HG02588 (cell line): ENCODE measurements at regions not wholly inside any gene's neighbourhood (a gene's known extent, or its start where the extent isn't known, plus 50 kb on each side); places are given as distances from the start of the nearest gene placed in this dataset.
"Not testable (repeated sequence)": the region's sequence is repeated elsewhere in the genome, so short reads cannot be mapped to it uniquely, and the experiment has no call there.

Experiments used
- ATAC-seq: cut with Tn5 transposase; IDR thresholded peaks from one replicate; pipeline ENCODE4 v1.9.1; 2021; ENCODE audit warnings: mild to moderate bottlenecking, moderate library complexity; ENCODE audit not compliant: unreplicated experiment

DNA sequence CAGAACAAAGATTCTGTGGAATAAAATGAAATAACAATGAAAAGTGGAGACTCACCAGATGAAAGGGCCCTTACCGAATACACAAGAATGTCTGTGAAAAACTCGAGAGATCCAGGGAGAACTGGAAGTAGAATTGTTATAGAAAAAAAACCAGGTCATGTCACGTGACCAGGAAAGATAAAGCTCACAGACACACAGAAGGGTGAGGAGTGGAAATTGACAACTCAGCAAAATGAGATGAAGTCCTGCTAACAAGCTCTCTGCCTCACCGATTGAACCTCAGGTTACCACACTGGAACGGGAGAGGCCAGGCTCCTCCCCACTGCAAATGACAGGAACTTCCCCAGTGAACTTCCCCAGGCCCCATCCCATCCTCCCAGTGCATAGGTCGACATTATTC, 1618.0 kb upstream of the PCDH10 start:
- no peak for ATAC-seq

DNA sequence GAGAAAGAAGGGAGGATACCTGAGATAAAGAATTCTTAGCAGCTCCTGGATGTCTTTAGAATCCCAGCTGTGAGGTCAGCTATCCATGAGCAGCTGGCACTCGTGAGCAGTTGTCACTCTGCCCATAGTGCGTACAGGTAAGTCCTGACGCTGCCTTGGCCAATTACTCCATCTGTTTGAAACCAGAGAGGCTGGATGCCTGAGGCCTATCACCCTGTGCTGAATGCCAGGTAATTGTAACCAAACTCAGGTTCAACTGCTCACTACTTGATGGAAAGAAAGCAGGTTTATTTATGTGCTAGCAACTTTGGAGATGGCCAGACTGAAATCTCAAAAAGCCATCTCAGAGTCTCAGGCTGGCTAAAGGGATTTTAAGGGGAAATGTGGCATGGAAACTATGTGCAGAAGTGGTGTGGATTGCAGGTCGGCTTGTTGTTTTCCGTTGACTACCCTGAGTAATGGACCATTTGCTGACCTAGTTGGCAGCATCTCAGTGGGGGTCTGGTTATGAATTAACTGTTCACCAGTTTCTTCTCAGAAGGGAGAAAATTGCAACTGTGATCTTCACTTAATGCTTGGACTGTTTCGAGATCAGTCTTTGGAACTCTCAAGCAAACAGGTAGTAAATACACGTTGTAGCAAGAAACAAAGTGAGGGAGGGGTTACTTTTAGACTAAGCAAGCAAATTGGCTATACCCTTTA, 1614.0 kb upstream of the PCDH10 start:
- ATAC-seq: no peak

DNA sequence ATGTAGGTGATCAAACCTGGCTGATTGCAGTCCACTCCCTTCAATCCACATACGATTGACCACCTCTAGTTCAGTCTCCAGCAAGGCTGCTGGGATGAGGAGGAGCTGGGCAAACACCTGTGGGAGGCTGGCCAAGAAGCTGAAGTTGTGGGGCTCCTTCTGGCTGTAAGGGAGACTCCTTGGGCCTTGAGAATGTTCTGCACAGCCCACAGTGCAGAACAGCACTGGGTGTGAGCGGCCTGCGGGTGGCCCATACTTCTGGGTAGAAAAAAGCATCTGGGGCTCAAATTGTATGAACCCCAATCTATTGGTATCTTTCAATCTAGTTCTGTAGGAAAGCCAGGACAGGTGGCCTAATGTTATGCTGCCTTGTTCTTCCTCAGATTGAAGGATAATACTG, 1608.8 kb upstream of the PCDH10 start:
- ATAC-seq: no peak

DNA sequence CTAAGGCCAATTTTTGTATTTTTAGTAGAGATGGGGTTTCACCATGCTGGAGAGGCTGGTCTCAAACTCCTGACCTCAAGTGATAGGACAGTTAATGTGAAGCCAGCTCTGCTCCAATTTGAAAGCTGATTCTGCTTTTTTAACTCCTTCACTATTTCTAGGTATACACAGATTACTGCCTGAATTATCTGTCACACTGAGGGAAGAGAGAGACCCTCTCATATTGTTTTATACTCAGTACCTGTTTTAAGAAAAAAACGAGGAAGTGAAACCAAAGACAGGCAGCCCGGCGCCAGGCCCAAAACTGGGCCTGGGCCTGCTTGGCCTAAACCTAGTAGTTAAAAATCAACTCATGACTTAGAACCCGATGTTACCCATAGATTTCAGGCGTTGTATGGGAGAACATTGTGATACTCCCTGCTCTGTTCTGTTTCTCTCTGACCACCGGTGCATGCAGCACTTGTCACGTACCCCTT, 1601.5 kb upstream of the PCDH10 start:
- peak; percentile 69 for ATAC-seq

DNA sequence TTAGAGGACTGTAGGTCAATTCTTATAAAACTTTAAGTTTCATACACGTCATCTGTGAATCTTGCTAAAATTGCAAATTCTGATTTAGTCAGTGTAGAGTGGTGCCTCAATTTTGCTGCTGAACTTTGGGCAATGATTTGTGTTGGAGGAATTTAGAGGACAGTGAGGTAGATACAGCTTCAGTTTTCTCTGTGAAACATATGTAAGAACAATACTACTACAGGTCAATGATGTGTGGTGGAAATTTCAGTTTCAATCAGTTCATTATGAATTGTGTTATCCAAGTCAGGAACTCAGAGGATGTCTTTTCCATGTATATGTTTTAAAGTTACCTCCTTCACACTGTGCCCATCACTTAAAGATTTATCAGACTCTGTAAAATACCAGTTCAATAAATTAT, 1597.8 kb upstream of the PCDH10 start:
- no peak for ATAC-seq

DNA sequence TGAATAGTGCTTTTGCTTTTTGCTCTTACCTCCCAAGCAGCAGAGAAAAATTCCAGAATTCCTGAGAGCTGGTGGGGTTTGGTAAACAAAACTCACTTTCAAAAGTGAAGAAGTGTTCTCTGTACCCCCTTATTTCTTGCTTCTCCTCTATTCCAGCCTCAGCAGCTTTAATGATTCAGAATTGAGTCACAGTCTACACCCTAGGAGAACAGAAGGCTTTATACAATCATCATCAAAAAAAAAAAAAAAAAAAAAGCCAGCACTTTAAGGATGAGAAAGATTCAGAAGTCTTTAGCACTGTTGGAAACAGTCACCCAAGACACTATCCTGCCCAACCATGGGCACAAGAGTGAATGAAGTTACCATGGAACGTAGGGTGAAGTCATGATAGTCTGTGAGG, 1583.1 kb upstream of the PCDH10 start:
- ATAC-seq: no peak

DNA sequence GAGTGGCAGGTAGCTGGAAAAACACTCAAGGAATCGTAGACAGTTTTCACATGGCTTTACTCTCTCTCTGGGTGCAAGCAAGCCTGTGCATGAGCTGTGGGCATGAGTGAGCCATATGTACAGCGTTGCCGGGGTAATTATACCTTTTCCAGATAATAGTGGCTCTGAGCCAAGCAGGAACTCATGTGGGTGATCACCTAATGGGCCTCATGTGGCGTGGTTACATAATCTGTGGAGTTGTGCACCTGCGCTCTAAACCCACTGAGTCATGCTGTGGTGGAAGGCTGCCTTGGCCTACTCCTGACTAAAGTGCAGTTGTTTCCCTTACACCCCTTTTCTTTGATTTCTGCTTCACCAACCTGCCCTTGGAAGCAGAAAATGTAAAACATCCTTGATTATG, 1564.5 kb upstream of the PCDH10 start:
- ATAC-seq: no peak

DNA sequence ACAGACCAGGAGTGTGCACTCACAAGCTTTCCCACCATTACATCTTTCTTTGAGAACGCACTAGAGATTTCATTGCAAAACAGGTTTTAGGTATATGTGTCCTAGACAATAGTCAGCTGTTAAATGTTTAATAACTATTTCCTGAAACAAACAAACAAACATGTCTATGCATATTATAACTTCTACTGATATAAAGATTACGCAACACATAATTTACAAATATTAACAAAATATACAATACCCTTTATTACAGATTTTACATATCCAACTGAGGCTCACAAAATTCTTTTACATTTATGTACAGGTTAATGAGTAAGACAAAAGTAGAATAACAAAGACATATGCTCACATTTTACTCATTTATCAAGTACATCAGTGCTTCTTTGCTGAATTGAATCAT, 1554.0 kb upstream of the PCDH10 start:
- no peak for ATAC-seq

DNA sequence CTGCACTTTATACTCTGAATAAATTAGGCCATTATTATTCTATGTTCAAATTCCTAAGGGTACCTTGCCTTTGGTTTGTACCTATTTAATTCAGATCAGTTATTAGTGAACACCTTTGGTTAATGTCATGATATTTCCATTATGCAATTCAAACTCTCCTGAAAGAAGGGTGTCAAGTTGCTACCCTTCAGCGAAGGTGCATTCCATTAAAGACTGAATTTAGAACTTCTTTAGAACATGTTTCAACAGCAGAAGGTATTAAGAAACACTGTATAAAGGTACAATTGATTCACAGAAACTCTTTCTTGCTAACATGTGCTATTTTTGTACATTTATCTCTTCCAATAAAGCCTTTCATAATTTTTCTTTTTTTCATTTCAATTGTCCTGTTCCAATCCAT, 1545.4 kb upstream of the PCDH10 start:
- no peak for ATAC-seq

DNA sequence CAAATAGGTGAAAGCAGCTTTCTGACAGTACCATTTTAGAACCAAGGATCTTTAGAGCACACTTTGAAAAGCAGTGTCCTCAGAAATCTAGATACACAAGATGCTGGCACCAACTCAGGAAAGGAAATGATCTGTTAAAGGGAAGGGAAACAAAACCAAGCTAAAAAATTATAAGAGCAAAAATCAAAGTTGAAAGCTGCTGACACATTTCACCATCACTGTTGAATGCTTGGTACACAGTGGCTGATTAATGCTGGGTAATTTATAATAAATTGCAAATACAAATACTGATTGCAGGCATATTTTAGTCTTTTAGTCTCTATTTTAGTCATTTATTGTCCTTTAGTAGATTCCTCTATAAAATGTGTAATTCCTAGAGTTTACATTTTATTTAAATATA, 1540.1 kb upstream of the PCDH10 start:
- ATAC-seq: no peak

DNA sequence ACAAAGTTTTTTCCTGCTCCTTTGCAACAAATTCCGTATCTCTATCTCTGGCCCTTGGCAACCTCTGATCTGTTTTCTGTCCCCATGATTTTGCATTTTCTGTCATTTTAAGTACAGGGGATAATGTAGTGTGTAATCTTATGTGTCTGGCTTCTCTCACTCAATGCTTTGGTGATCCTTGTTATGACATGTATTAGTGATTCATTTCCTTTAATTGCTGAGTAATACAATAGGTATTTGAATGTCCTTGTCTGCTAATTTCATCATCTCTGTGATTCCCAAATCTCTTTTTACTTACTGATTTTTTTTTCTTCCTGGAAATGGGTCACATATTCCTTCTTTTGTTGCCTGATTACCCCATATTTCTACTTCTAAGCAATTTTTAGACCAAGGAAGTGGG, 1538.6 kb upstream of the PCDH10 start:
- not testable (repeated sequence) for ATAC-seq

DNA sequence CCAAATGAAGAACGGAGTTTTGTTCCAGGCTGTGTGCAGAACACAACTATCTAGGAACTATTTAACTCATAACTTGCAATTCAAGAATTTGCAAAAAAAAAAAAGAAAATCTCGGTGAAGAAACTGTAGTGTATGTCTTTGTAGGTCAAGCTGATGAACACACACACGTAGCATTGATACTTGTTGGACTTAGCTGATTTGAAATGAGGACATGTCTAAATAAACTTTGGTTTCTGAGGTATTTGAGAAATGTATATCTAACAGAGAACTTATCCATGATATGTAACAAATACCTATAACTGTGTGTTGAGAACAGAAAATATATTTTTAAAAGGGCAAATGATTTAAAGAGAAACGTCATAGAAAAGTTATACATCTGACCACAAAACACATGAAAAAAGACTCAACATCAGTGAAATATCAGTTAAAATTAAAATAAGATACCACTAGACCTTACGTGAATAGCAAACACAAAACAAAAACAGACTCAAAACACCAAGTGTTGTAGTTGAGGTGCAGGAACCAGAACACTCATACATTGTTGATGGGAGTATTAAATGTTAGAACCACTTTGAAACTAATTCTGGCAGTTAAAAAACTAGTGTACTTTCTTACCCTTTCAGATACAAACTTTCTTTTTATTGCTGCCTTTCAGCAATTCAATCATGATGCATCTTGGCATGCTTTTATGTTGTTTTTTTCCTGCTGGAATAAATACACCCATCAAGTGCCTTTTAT, 1535.8 kb upstream of the PCDH10 start:
- ATAC-seq: peak; percentile 38

DNA sequence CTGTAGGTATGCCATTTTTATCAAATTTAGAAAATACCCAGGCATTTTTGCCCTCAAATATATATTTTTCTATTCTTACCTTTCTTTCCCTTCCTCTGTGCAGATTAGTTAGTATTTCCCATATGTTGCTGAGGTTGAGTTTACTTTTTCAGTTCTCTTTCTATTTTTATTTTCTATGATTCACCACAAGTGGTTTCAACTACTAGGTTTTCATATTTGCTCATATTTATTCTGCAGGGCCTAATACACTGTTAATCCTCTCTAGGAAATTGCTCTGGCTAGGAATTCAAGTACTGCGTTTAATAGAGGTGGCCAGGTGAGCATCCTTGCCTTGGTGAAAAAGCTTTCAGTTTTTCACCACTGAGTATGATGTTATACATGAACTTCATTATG, 1535.3 kb upstream of the PCDH10 start:
- ATAC-seq: peak; percentile 99

DNA sequence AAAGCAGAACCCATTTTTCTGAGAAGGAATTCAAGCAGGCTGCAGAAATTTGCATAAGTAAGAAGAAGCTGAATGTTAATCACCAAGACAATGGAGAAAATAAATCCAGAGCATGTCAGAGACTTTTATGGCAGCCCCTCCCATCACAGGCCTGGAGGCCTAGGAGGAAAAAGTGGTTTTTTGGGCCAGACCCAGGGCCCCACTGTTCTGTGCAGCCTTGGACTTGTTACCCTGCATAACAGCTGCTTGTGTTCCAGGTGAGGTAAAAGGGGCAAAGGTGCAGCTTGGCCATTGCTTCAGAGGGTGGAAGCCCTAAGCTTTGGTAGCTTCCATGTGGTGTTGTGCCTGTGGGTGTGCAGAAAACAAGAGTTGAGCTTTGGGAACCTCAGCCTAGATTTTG, 1516.2 kb upstream of the PCDH10 start:
- ATAC-seq: no peak

DNA sequence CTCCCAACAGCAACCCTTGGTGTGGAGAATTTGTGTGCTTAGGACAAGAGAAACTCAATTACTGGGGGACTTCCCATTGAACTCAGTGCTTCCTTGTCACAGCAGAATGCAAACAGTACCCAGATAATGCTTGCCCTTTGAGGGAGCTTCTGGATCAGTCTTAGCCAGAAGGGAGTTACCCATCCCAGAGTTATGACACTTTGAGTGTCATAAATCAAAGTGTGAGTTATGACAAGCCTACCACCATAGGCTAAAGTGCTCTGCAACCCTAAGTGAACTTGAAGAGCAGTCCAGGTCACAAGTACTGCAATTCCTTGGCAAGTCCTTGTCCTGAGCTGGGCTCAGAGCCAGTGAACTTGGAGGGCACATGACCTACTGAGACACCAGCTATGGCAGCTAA, 1513.9 kb upstream of the PCDH10 start:
- no peak for ATAC-seq

DNA sequence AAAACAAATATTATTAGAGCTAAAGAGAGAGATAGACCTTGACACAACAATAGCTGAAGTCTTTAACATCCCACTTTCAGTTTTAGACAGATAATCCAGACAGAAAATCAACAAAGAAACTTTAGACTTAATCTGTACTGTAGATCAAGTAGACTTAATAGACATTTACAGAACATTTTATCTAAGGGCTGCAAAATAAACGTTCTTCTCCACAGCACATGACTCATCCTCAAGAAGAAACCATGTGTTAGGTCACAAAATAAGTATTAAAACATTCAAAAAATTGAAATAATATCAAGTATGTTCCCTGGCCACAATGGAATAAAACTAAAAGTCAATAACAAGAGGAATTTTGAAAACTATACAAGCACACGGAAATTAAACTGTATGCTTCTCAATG, 1510.3 kb upstream of the PCDH10 start:
- ATAC-seq: no peak

DNA sequence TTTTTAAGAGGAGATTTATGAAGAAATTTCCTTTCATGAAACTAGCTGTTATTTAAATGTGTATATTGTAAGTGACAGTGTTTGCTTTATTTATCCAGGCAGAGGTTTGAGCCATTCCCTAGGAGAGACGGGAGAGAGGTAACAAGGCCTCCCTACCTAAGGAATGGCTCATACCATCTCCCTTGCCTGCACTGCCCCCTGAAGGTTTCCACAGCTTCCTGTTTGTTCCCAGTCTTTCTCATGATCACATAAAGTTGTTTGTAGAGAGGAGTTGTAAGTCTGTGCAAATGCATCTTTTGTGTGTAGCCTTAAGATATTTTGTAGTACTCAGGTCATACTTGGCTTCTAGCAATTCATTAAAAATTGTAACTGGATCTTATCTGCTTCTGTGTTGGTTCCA, 1504.5 kb upstream of the PCDH10 start:
- ATAC-seq: no peak

DNA sequence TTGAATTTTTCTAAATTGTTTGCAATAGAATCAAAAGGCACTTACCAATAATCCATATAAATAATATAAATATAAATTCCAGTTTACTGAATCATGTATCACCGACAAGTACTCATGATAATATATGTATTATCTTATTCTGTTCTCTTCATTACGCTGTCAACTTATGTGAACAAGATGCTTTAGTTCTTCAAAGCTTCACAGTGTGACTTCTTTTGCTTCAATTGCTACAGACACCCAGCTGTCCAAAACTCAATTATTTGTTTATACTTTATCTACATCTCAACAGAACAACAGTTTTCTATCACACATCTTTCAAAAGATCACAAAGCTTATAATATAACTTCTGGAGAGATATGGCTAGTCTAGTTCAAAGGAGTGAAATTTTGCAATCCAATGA, 1499.9 kb upstream of the PCDH10 start:
- no peak for ATAC-seq

DNA sequence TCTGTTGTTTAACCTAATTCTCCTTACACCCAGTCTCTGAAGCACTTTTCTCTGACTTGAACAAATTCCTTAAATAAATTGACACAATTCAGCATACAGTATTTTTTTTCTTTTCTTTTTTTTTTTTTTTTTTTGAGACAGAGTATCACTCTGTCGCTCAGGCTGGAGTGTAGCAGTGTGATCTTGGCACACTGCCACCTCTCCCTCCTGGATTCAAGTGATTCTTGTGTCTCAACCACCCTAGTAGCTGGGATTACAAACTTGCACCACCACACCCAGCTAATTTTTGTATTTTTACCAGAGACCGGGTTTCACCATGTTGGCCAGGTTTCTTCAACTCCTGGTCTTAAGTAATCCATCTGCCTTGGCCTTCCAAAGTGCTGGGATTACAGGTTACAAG, 1498.1 kb upstream of the PCDH10 start:
- ATAC-seq: no peak

DNA sequence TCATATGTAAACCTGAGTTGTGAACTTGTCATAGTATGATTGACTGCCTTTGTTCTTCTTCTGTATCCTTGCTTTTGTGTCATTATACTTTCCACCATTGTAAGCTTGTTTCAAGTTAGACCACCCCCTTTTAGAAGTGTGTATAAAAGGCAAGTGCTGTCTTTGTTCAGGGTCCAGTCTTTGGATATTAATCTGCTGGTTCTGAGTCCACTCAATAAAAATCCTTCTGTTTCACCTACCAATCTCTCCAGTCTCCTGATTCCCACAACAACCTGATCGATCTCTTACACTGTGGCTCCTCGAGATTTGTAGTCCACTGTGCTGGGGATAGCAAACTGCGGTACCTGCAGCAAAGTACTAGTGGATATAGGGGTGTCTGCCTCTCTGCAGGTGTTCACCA, 1465.8 kb upstream of the PCDH10 start:
- ATAC-seq: not testable (repeated sequence)

DNA sequence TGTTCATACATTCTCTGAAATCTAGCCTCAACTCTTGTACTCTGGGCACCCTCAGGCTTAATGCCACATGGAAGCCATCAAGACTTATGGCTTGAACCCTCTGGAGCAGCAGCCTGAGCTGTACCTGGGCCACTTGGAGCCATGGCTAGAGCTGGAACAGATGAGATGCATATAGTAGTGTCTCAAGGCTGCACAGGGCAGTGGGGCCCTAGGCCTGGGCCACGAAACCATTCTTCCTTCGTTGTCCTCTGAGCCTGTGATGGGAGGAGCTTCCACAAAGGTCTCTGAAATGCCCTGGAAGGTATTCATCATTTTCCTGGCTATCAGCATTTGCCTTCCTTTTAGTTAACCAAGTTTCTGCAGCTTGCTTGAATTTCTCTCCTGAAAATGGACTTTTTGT, 1427.2 kb upstream of the PCDH10 start:
- ATAC-seq: no peak

DNA sequence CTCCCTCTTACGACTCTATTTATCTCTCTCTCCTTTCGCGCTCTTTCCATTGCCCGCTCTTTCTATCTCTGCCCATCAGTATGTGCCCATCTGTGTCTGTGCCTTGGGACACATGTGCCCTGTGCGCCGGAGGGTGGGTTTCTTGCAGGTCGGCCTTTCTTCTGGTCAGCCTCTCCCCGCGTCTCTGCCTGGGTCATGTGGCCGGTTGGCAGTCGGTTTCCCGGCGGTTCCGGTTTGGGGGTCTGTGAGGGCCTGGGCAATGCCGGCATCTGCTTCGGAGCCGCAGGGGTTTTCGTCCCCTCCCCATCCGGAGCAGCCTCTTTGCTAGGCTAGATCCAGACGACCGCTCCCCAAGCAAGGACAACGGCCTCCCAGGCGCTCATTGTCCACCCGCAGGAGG, 1426.0 kb upstream of the PCDH10 start:
- not testable (repeated sequence) for ATAC-seq

DNA sequence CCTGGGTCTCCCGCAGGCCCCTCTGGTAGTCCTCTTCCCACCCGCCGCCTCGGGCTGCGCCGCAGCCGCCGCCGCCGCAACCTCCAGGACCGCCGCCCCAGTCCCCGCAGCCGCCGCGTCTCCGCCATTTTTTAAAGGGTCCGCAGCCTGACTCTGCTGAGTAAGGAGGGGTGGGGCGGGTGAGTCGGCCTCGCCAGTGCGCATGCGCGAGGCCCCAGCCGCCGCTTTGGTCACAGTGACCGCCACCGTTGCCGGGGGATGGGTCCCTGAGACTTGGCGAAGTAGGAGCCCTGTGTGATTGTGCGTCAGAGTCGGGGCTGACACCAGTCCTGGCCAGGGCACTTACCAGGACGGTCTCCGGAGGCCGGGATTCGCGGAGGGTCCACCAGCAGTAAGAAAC, 1424.2 kb upstream of the PCDH10 start:
- ATAC-seq: not testable (repeated sequence)
